GM21528 (cell line): ENCODE measurements at regions not wholly inside any gene's neighbourhood (a gene's known extent, or its start where the extent isn't known, plus 50 kb on each side); places are given as distances from the start of the nearest gene placed in this dataset.

Experiments
- ATAC-seq: cut with Tn5 transposase; IDR thresholded peaks from one replicate; pipeline ENCODE4 v1.9.1; 2021; ENCODE audit warnings: mild to moderate bottlenecking, moderate library complexity; ENCODE audit not compliant: unreplicated experiment, low FRiP score

- no peak for ATAC-seq
Measured at GRCh38 chr2:15832030-15832709, 108.2 kb upstream of the MYCN start.

GRCh38 chr2:15832849-15833680 lies 107.3 kb upstream of the MYCN start:
- ATAC-seq, result no peak

GRCh38 chr2:15833731-15834130 lies 106.6 kb upstream of the MYCN start:
- no peak for ATAC-seq

GRCh38 chr2:15834381-15835031 lies 105.8 kb upstream of the MYCN start:
- no peak for ATAC-seq

GRCh38 chr2:15835991-15836688 lies 104.2 kb upstream of the MYCN start:
- no peak for ATAC-seq

- no peak for ATAC-seq
Measured at GRCh38 chr2:15836689-15837610, 103.4 kb upstream of the MYCN start.

GRCh38 chr2:15838481-15839090 lies 101.8 kb upstream of the MYCN start:
- no peak for ATAC-seq

GRCh38 chr2:15839426-15840124 lies 100.8 kb upstream of the MYCN start:
- ATAC-seq, result no peak

GRCh38 chr2:15840148-15840547 lies 100.2 kb upstream of the MYCN start:
- no peak for ATAC-seq

- no peak for ATAC-seq
Measured at GRCh38 chr2:15840969-15841368, 99.4 kb upstream of the MYCN start.

GRCh38 chr2:15841776-15842560 lies 98.4 kb upstream of the MYCN start:
- ATAC-seq, result no peak

- no peak for ATAC-seq
Measured at GRCh38 chr2:15842758-15843666, 97.3 kb upstream of the MYCN start.

GRCh38 chr2:15844211-15844801 lies 96.0 kb upstream of the MYCN start:
- no peak for ATAC-seq

GRCh38 chr2:15845294-15845693 lies 95.1 kb upstream of the MYCN start:
- ATAC-seq, result no peak

GRCh38 chr2:15845737-15846405 lies 94.5 kb upstream of the MYCN start:
- ATAC-seq, result no peak

- no peak for ATAC-seq
Measured at GRCh38 chr2:15846626-15847025, 93.7 kb upstream of the MYCN start.
